ENCODE measurements at regions not wholly inside any gene's neighbourhood (a gene's known extent, or its start where the extent isn't known, plus 50 kb on each side); places are given as distances from the start of the nearest gene placed in this dataset.
A peak's percentile ranks its signal among the peaks of the same experiment; 100 is the strongest.

DNA sequence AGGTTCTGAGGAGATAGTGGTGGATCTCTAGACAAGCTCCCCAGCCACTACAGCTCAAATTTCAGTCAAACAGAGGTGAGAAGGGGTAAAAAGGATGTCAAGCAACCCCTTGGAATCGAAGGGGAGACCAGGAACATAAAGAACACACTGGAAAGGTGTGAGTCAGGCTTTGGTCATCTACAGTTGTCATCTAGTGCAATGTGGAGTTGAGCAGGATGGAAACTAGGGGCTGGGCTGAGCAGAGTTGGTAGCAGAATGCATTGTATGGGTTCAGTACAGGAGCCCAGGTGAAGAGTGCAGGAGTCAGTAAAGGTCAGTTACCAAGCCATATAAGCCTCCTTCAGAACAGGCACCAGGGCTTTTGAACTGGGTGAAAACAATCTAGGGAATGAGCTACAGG, 52.7 kb upstream of the VAV3 start:
- no peak for DNase-seq (ENCODE audit: low read depth)
- H3K4me3 ChIP-seq (ENCODE audit: low read depth, low read length) = no peak overlapping the region

DNA sequence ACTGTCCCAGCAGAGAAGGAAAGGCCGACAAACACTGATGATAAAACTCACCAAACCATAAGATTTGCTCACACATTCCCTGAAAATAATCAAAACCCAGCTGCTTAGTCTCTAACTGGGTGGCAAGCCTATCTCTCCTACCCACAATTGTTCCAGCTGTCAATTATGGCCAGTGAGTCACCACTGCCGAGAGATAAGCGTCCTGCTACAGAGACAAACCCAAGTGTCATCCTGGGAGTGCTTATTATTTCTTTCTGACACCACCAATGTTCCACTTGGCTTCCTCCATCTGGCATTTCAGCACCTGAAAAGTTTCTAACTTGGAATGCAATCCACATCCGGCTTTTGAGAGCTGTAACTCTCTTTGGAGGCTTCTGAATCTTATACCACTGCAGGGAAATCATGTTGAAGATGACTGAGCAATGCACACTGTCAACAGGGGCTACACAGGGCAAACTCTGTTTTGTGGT, 51.5 kb upstream of the VAV3 start:
- no peak overlapping the region for H3K4me3 ChIP-seq (ENCODE audit: low read depth, low read length)
- peak; percentile 65 for DNase-seq (ENCODE audit: low read depth)
